Suprapubic skin (tissue), 4 donors: ENCODE measurements at regions not wholly inside any gene's neighbourhood (a gene's known extent, or its start where the extent isn't known, plus 50 kb on each side); places are given as distances from the start of the nearest gene placed in this dataset.
"Not testable (repeated sequence)": the region's sequence is repeated elsewhere in the genome, so short reads cannot be mapped to it uniquely, and the experiment has no call there.

ENCODE experiments used
- DNase-seq, 2 donors: peaks; one replicate each; pipeline ENCODE4 v3.0.0-alpha.2; 2019; ENCODE audit warnings: low spot score in 2 of 2
- H3K27ac ChIP-seq: fragments of 200-600 bp; sonication (generic); one replicate; pipeline ENCODE4 v1.5.1; 2019
- H3K27me3 ChIP-seq: fragments of 200-600 bp; sonication (generic); one replicate; pipeline ENCODE4 v1.5.1; 2019
- H3K36me3 ChIP-seq: fragments of 200-600 bp; sonication (generic); one replicate; pipeline ENCODE4 v1.5.1; 2019
- H3K4me1 ChIP-seq: fragments of 200-600 bp; sonication (generic); one replicate; pipeline ENCODE4 v1.5.1; 2019
- H3K4me3 ChIP-seq: fragments of 200-600 bp; sonication (generic); one replicate; pipeline ENCODE4 v1.5.1; 2019; ENCODE audit warnings: mild to moderate bottlenecking
- H3K9me3 ChIP-seq: fragments of 200-600 bp; sonication (generic); one replicate; pipeline ENCODE4 v1.5.1; 2019
- CTCF ChIP-seq, 2 donors: fragments of 200-600 bp in 1 of 2; fragments of 450-650 bp in 1 of 2; sonication (generic) in 1 of 2; IDR thresholded peaks; one replicate each; pipeline ENCODE4 v1.5.1; 2016 to 2019; ENCODE audit warnings: antibody characterized with exemption in 2 of 2, mild to moderate bottlenecking in 1 of 2, moderate library complexity in 1 of 2
- EP300 ChIP-seq: sonication (generic); formaldehyde crosslinking; IDR thresholded peaks from one replicate; pipeline ENCODE4 v1.6.1; 2017; ENCODE audit warnings: antibody characterized with exemption
- POLR2A ChIP-seq, 2 donors: fragments of 450-650 bp; IDR thresholded peaks; one replicate each; pipeline ENCODE4 v1.6.1; 2017; ENCODE audit warnings: antibody characterized with exemption in 2 of 2, mild to moderate bottlenecking in 2 of 2, moderate library complexity in 2 of 2
- POLR2AphosphoS5 ChIP-seq, 3 donors: sonication (generic); formaldehyde crosslinking; IDR thresholded peaks; one replicate each; pipeline ENCODE4 v1.6.1; 2017; ENCODE audit warnings: antibody characterized with exemption in 3 of 3
- WGBS: methylation state at CpG from one replicate; pipeline ENCODE4 v1.1.5; 2018; 5-methylcytosine and 5-hydroxymethylcytosine counted together

DNA sequence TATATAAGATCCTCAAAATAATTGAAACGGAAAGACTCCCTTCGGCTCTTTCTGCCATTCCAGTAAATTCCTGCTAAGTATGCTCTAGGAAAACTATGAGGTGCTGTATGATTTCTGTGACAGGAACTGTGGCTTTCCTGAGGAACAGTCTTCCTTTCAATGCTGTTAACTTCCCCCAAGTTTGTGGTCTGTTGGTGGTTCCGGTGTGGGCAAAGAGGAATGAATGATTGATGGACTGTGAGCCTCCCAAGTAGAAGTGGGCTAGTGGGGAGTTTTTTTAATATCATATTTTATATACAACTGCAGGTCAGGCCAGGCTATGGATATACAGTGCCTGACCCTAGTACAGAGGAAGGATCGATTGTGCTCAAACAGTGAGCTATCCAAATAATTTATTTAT lies 560.7 kb upstream of the RBFOX1 start:
- Histone ChIP-seq H3K36me3 (no peaks in the 10 kb centered on the region), H3K27ac (no peak overlapping the region), H3K9me3 (no peaks in the 10 kb centered on the region), H3K27me3 (no peaks in the 10 kb centered on the region), H3K4me3 (no peak overlapping the region), H3K4me1 (no peaks in the 10 kb centered on the region)
- DNase-seq, result no peak
- WGBS, result 64% methylated on average over 4 of the region's 4 CpGs
- no peak for TF ChIP-seq CTCF (IDR thresholded peaks at IDR 0.05)

- Histone ChIP-seq H3K27me3 (no peaks in the 10 kb centered on the region), H3K9me3 (peaks cover 4% of the 10 kb centered on the region), H3K27ac (no peak overlapping the region), H3K4me3 (no peak overlapping the region), H3K4me1 (no peaks in the 10 kb centered on the region), H3K36me3 (no peaks in the 10 kb centered on the region)
- 28% methylated on average over 9 of the region's 9 CpGs for WGBS
- TF ChIP-seq POLR2A (IDR thresholded peaks at IDR 0.05), result no peak
- TF ChIP-seq EP300, result no peak
- TF ChIP-seq POLR2AphosphoS5 (IDR thresholded peaks at IDR 0.05), result no peak
- TF ChIP-seq CTCF (IDR thresholded peaks at IDR 0.05), result no peak
- no peak for DNase-seq
Observed at GRCh38 chr16:6753553-6753952, 579.1 kb upstream of the RBFOX1 start.

DNA sequence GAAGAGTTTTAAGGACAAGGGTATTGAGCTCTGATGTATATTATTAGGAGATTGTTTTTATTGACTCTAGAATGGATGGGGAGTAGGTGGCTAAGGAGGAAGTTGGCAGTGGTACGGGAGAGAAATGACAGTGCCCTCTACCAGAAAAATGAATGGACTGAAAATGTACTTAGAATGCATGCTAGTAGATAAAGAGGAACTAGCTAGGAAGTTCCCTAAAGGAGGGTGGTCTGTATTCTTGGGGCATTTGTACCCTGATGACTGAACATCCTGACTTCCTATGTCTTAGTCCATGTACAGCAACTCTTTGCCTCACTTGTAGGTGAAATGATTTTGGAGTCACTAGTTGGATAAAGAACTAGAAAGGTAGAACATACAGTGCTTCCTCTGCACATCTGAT lies 581.5 kb upstream of the RBFOX1 start:
- Histone ChIP-seq H3K4me1 (no peaks in the 10 kb centered on the region), H3K4me3 (no peak overlapping the region), H3K27ac (no peak overlapping the region), H3K9me3 (no peaks in the 10 kb centered on the region), H3K36me3 (no peaks in the 10 kb centered on the region), H3K27me3 (no peaks in the 10 kb centered on the region)
- WGBS, result 68% methylated on average over 1 of the region's 1 CpG
- DNase-seq, result no peak
- TF ChIP-seq CTCF (IDR thresholded peaks at IDR 0.05) (no peak), EP300 (no peak), POLR2A (IDR thresholded peaks at IDR 0.05) (no peak), POLR2AphosphoS5 (IDR thresholded peaks at IDR 0.05) (no peak)

- no peak for DNase-seq
- H3K9me3 ChIP-seq, result no peaks in the 10 kb centered on the region
- WGBS, result 50% methylated on average over 4 of the region's 4 CpGs
- H3K4me3 ChIP-seq, result no peak overlapping the region
- H3K4me1 ChIP-seq, result no peaks in the 10 kb centered on the region
- TF ChIP-seq POLR2A (IDR thresholded peaks at IDR 0.05) (no peak), CTCF (IDR thresholded peaks at IDR 0.05) (no peak), EP300 (no peak), POLR2AphosphoS5 (IDR thresholded peaks at IDR 0.05) (no peak)
- no peaks in the 10 kb centered on the region for H3K36me3 ChIP-seq
- H3K27me3 ChIP-seq, result no peaks in the 10 kb centered on the region
- H3K27ac ChIP-seq, result no peak overlapping the region
Observed at GRCh38 chr16:6749698-6750097, 582.9 kb upstream of the RBFOX1 start.

- WGBS, result 27% methylated on average over 2 of the region's 2 CpGs
- H3K4me3 ChIP-seq, result not testable (repeated sequence)
Observed at GRCh38 chr16:6736302-6736701, 596.3 kb upstream of the RBFOX1 start.

DNA sequence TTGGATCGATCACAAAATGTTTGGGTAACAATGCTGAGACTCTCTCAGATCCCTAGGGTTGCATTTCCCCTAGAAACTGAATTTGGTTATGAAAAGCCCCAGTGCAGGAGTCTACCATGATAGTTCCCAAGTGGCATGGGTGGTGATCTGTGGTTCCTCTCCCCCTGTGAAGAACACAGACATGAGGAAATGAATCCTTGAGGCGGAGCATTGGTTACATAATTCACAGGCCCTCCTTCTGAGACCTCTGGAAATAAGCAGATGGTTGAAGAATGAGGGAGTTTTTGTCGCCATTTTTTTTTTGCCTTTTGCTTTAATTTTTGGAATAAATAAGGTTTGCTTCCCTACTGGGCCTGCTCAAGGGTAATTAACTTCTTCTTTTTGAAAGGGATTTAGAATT lies 597.0 kb upstream of the RBFOX1 start:
- H3K4me3 ChIP-seq, result no peak overlapping the region
- no peaks in the 10 kb centered on the region for H3K9me3 ChIP-seq
- H3K27ac ChIP-seq, result no peak overlapping the region
- DNase-seq, result no peak
- TF ChIP-seq POLR2AphosphoS5 (IDR thresholded peaks at IDR 0.05) (no peak), POLR2A (IDR thresholded peaks at IDR 0.05) (no peak), CTCF (IDR thresholded peaks at IDR 0.05) (no peak)
- no peaks in the 10 kb centered on the region for H3K27me3 ChIP-seq
- no peaks in the 10 kb centered on the region for H3K36me3 ChIP-seq
- 23% methylated on average over 3 of the region's 3 CpGs for whole genome bisulfite sequencing
- no peaks in the 10 kb centered on the region for H3K4me1 ChIP-seq

More at GRCh38 chr16:6736302-6736701, 596.3 kb upstream of the RBFOX1 start:
- H3K27me3 ChIP-seq, H3K27ac ChIP-seq, H3K9me3 ChIP-seq, H3K4me1 ChIP-seq, DNase-seq, H3K36me3 ChIP-seq: not testable (repeated sequence)
